Activated naive CD4-positive, alpha-beta T cell treated with Interleukin-2 at 50 U/mL for 16 hours (primary cell): ENCODE measurements at regions not wholly inside any gene's neighbourhood (a gene's known extent, or its start where the extent isn't known, plus 50 kb on each side); places are given as distances from the start of the nearest gene placed in this dataset.

Source experiments
- DNase-seq: peaks from one replicate; pipeline ENCODE4 v3.0.0-alpha.2; 2020

DNA sequence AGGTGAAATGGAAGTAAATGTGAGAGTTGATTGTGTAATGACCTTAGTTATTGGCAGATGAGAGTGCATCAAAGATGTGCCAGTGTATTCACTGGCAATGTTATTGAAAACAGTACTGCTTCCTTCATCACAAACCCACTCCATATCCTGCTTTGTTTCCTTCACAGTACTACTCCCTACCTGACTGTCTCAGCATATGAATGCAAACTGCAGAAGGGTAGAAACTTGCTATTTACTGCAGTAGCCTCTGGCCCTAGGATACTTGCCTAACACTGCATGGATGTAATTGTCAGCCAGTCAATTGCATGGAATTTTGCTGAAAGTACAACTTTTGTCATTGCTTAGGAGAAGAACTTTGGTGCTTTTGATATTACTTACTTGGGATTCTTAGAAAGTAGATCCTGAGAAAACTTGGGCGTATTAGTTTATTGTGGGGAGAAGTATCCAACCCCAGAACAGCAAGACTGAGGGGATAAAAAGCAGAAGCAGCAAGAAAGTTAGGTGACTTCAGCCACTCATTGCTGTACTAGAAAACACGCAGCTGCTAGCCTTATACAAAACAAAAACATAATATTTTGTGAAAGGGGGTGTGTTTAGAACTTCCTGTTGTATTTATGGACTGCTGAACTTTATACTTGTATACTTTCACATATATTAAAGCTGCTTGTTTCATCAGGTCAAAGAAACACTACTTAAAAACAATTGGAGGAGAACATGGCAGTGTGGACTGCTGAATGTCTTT lies 219.0 kb downstream of the CCNG2 start:
- no peak for DNase-seq

DNA sequence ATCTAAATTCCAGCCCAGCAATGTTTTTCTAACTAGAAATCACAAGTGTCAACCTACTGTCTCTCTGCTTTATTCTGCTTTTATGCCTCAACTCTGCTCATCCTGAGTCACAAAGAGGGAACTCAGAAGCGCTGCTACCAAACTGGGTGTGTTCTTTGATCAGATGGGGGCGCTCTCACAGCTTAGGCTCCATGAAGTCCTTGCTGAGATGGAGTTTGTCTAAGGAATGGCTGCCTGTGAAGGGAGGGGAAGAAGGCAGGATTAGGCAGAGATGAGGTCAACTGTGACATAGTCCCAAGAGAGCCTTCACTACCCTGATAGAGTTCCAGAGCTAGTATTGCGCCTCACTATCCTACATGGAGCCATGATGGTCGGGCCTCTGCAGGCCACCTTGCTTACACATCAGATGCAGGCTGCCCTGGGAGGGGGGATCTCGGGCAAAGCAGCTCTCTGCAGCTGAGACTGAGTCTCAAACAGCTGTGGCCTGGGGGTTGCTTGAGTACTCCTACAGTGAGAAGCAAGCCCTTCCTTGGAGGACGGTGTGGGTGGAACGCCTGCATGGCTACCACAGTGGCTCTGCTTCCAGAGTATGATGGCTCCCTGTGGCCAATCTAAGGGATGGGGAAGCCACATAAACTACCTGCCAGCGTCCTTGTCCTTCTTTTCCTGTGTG lies 219.9 kb downstream of the CCNG2 start:
- DNase-seq: no peak

DNA sequence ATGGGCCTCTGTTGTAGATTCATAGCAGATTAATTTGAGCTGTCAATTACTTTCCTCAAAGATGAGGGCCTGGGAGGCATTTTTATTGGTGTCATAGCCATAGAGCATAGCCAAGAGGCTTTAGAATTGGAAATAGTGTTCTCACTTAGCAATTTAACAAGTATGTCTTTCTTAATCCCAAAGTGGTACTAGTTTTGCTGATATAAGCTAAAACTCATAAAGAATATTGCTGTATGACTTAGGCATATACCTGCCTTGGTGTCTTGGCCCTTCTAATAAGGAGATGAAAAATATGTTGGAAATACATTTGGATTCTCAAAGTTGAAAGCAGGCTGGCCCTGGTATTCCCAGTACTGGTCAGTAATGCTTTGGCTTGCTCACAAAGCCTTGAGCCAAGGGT lies 221.5 kb upstream of the CXCL13 start:
- DNase-seq: no peak

DNA sequence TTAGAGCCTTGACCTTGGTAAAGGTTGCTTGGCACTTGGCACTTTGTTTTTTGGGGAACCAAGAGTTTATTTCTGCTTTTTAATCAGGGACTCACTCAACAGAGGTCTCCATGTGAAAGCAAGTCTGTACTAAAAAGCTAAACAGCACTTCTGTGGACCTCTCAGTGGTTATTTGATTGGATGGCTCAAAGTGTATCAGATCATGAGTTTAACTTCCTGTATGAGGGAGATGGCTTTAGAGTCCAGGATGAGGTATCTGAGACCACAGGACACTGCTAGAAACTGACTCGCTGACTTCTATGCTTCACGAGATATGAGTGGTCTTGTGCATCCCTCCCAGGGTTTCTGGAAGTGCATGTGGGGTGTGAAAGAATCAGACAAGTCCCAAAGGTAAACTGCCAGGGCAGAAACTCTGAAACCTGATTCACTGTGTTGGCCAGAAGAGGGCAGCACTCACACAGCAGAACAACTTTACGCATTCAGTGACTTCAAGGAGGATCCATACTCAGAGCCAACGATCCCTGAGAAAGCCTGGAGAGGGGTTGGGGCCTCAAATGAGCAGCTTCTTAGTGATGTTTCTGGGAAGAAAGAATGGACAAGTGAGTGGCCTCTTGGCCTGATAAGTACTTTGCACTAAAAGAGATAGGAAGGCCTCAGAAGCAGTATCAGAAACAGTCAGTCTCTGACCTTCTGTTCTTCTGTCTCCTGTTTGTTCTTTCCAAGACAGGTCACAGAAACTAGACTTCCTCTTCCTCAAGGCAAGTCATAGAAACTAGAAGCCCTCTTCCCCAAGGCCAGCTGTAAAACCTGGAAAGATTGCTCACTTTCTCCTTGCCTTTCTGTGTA lies 220.3 kb upstream of the CXCL13 start:
- DNase-seq: peak; percentile 51

DNA sequence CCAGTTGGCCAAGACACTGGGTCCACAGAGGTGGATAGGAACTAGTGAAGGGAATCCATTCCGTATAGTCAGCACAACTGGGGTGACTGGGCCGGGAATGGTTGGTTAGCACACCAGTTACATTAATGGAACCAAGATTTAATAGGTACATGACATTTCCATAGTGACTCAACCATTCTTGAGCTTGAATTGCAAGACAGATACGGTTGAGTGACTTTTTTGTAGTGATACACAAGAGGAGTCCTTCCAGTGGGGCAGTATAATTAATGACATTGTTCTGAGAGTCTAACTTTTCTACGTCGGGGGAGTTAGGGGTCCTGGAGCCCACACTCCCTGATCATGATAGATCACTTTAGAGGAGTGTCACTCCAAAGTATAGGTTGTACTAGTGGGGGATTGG lies 211.6 kb upstream of the CXCL13 start:
- no peak for DNase-seq

DNA sequence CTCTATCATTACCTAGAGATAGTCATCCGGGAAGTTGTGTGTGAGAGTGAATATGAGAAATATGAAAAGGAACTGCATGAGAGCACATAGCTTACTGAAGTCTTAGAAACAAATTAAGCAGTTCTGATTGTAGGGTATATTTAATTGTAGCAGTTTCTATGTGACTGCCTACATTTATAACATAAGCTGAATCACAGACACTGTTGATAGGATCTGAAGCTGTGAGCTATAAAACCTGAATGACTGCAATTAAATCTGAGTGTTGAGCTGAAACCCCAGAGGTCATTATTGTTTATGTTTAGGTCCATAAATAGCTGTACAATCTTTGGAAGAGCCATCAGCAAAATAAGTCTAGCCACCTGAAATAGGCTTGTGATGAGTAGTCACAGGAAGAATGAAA lies 210.1 kb upstream of the CXCL13 start:
- no peak for DNase-seq

DNA sequence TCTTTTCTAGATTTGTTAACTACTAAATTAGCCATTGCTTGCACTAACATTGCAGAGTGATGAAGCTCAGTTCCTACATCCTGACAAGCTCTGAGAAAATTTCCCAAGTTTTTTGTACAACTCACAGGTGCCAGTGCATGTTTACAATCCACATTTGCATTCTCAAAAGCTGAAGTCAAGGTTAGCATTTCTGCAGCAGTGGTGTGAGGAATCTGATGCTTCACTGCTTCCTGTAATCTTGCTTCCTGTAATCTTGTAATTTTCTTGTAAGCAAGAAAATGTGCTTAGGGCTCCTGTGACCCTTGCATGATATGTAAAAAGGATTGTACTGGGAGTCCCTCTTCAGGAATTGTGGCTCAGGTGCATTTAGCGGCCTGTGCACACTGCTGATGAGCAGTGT lies 207.4 kb upstream of the CXCL13 start:
- DNase-seq: no peak

DNA sequence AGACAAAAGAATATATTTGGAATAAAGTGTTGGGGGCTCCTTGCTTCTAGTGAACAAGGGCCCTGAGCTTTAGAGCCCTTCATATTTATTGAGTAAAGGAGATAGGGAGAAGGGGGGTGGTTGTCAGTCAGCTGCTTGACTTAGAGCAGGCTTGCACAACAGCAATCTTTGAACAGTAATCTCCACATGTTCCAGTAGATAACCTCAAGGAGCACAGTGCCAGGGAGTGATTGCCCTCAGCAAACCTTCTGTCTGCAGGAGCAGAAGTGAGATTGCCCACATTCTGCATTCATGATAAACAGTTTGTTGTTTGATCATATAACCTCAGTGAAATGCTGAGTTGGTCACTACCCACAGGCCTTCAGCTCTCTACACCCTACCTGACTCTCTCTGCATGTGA lies 205.8 kb upstream of the CXCL13 start:
- DNase-seq: no peak

DNA sequence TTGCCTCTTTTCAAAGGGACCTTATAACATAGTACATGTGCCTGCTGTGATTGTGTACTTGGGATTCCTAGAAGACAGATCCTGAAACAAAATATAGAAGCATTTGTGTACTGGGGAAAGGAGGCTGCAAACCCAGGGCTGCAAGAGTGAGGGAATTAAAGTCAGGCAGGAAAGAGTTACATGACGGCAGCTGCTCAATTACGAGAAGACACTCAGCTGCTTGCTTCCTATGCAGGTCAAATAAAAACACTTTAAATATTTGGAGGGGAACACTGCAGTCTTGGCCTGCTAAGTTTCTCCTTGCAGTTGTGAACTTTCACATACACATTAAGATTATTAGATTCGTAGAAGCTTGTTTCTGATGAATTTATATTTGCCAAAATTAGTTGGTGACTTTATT lies 191.9 kb upstream of the CXCL13 start:
- no peak for DNase-seq

DNA sequence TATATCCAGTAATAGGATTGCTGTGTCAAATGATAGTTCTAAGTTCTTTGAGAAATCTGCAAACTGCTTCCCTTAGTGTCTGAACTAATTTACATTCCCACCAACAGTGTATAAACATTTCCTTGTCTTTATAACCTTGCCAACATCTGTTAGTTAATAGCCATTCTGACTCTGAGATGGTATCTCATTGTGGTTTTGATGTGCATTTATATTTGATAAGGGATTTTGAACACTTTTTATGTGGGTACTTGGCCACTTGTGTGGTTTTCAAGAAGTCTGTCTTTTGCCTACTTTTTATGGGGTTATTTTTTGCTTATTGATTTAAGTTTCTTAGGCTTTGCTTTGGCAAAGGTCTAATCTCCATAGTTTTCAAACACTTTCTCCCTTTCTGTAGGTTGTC lies 189.9 kb upstream of the CXCL13 start:
- no peak for DNase-seq

DNA sequence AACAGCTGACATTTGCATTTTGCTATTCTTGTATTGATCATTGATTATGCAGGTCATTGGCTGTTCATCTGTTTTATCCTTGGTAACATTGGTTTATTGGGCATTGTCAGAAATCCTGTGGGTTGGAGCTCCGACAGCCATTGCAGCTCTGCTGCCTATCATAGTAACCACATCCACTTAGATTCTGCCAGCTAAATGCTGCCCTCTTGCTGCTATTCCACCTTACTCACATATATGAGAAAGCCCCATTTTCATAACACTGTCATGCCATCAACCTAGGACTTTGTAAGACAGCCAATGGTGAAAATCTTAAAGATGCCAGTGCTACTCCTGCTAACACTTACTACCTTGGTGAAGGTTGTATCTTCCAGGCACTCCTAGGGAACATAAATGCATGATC lies 187.3 kb upstream of the CXCL13 start:
- no peak for DNase-seq

DNA sequence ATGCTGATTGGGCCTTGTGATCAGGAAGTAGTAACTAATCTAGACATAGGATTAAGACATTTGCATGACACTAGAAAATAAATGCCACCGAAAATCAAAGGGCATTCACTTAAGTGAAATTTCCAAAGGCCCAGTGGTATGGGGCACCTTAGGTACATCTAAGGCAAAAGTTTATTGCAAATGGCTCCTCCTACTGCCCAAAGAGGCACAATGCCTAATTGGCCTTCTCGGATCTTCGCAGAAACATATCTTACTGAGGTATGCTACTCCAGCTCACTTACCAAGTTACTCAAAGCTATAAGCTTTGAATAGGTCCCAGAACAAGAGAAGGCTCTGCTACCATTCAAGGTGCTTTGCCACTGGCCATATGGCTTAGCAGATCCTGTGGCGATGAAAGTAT lies 174.8 kb upstream of the CXCL13 start:
- no peak for DNase-seq

DNA sequence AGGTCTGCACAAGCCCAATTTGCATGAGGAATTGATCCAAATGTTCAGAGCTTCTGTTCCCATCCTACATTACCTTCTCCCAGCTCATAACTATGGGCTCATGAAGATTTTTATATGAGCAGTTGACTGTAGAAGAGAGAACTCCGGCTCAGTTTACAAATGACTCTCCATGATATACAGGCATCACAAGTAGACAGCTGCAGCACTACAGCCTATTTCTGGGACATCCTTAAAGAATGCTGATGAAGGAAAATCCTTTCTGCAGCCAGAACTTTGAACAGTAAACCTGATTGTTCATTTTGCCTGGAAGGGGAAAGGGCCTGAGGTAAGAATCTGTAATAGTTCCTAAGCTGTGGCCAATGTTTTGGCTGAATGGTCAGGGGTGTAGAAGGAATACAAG lies 174.1 kb upstream of the CXCL13 start:
- DNase-seq: no peak

DNA sequence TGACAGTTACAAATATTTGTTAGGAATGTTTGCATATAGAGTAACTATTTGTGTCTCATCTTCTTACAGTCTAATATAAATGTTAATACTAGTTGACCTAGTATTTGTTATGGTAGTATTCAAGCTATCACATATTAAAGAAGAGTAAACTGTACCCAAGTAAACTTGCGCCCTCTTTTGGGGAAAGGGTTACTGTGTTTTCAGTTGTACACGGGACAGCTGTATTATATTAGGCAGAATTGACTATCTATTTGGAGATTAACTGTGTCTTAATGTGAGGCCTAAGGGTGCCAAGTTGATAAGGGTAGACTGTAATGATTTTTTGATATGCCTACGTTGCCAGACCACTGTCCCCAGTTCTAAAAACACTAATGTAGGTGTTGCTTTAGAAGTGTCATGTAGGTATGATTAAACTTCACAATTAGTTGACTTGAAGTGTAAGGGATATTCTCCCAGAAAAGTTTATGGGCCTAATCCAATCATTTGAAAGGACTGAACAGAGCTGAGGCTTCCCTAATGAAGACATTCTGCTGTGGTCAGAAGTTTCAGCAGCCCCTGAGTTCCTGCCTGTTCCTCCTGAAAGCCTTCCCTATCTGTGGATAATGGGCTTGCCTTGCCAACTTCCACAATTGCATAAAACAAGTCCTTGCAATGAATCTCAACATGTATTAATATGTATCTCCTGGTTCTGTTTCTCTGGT lies 172.8 kb upstream of the CXCL13 start:
- DNase-seq: no peak

DNA sequence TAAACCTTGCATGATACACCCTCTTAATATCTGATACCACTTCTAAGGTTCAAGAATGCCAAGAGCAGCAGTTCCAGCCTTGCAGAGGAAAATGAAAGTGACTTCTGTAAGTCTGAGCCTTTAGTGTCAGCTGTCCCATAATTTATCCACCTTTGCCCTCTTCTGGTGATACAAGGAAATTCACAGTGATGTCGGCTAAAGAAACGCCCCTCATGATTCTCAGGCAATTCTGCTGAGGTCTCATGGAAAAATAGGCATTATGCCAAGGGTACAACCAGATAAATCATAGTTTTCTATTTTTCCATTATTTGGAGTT lies 172.2 kb upstream of the CXCL13 start:
- DNase-seq: no peak

DNA sequence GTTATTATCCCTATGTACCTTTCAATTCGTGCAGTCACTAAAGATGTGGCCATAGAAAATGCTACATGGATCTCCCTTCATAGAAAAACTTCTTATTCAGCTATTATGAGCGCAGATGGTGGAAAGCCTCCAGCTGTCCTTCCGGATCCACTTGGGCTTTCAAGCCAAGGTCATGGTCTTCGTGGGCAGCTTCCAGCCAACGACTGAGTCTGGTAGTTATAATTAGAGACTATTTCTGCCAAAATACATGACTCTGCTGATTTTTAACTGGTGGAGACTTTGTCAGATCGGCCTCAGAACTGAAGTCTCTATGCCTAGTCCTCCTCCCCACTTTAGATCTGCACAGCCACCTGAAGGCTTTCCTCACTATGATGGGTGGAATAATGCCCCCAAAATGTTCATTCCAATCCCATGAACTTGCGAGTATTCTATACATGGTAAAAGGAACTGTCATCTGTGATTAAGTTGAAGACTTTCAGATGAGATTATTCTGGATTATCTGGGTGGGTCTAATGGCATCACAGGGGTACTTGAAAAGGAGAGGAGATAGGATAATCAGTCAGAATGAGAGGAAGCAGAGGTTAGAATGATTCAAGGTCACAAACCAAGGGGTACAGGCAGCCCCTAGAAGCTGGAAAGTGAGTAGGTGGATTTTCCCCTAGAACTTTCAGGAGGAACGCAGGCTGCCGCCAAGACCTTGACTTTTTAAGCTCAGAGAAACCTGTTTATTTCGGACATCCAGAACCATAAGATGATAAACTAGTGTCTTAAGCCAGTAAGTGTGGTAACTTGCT lies 171.1 kb upstream of the CXCL13 start:
- no peak for DNase-seq

DNA sequence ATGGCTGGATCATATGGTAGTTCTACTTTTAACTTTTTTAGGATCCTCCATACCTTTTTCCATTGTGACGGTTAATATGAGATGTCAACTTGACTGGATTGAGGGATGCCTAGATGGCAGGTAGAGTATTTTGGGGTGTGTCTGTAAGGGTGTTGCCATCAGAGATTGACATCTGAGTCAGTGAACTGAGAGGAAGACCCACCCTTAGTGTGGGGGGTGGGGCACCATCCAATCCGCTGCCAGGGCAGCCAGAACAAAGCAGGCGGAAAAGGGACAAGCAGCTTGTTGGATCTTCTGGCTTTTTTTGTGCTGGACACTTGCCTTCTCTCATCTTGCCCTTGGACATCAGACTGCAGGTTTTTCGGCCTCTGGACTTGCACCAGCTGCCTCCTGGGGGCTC lies 168.5 kb upstream of the CXCL13 start:
- no peak for DNase-seq

DNA sequence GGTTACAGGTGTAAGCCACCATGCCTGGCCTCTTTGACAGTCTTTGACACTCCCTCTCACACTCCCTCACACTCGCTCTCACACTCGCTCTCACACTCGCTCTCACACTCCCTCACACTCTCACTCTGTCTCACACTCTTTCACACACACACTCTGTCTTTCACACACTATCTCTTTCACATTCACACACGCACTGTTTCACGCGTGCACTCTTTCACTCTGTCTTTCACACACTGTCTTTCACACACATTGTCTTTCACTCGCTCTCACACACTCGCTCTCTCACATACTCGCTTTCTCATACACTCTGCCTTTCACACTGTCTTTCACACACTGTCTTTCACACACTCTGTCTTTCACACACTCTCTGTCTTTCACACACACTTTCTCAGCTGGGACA lies 167.1 kb upstream of the CXCL13 start:
- no peak for DNase-seq

DNA sequence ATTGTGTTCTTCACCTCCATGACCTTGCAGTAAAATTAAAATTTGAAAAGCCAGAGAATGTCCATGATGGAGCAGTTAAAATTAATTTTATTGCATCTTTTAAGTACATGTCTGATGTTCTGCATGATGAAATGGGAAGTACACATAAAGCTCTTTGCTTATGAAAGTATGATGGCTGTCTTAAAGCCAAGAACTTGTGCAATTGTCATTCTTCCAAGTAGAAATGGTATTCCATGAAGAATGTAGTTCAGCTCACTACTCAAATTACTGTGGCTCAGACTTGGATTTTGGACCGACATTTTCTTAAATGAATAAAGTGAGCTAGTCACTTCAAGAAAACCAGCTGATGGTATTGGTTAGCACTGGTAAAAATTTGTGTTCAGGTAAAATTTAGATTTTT lies 161.7 kb upstream of the CXCL13 start:
- no peak for DNase-seq

DNA sequence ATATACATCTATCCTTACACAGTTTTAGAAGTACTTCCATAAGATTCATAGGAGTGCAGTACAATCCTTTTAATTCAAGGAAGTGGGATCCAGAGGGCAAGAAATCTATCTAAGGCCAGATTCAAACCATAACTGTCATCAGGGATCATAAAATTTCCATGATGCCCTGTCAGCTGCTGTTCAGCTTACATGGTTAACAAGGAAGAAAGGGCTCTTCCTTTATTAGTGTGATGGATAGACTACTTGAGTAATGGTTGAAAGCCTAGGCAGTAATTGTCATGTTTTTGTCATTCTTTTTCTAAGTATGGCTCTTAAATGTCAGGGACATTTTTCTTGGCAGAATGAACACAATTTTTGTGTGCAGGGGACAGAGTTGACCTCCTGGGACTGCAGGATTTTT lies 159.8 kb upstream of the CXCL13 start:
- DNase-seq: no peak

DNA sequence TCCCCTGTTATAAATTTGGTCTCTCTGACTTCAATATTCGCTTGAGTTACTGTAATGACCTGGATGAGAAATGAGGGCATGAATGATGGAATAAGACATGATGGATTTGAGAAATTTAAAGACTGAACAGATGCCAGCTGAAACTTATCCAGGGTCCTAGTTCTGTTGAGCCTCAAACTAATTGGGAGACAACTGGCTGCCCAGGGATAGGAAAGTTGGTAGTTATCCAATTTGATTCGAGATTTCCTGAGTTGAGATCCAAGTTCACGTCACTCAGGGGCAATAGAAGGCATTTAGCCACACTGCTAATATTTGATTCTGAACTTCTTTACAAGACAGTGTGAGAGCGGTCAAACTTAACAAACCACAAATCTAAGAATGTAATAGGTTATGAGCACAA lies 159.0 kb upstream of the CXCL13 start:
- no peak for DNase-seq

DNA sequence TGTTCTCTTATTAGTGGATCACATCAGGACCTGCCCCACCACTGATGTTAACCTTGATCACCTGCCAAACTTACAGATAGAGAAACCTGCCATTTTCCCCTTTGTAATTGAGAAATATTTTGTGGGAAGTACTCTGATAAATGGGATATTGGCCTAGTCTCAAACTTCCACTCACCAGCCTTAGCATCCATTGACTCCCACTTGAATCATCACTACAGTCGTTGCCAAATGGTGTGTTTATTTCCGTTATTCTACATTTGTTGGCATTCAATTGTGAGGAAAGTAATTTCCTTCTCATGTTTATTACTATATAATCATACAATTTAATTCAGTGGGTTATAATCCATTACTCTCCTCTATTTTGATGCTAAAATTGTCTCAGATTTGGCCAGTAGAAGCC lies 156.4 kb upstream of the CXCL13 start:
- DNase-seq: no peak

DNA sequence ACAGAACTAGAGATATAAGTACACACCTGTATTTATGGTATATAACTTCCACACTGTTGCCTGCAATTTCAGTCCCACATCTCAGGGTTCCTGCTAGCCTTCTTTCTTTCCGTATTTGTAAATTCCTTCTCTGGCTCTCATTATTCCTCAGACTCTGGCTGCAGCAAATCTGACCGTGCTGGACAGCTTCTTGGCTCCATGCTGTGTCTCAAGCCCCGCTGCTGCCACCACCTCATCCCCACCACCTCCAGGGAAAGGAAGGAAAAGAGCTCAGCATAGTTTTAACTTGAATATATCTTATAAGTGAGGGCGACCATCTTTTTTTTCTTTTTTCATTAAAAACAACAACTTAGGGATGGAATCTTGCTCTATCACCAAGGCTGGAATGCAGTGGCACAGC lies 155.6 kb upstream of the CXCL13 start:
- DNase-seq: no peak
